GM18511 (cell line): ENCODE measurements at regions not wholly inside any gene's neighbourhood (a gene's known extent, or its start where the extent isn't known, plus 50 kb on each side); places are given as distances from the start of the nearest gene placed in this dataset.

Source experiments
- ATAC-seq: cut with Tn5 transposase; IDR thresholded peaks from one replicate; pipeline ENCODE4 v1.9.1; 2021; ENCODE audit warnings: mild to moderate bottlenecking, moderate library complexity; ENCODE audit not compliant: unreplicated experiment

DNA sequence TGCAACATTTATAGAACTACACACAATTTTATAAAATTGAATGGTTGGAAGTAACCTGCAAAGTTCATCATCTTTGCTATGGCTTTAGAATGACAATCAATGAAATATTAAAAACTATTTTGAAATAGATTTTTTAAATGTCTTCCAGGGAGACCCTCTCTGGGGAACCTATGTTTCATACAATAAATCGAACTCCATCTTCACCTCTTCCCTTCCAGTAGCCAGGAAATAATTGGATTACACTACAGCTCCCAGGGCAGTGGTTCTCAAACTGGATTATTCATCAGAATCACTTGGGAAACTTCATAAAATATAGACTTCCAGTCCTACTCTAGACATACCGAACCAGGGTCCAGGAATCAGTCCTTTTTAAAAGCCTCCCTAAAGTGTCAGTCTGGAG is 328.4 kb downstream of the DUSP6 start:
- ATAC-seq = no peak

DNA sequence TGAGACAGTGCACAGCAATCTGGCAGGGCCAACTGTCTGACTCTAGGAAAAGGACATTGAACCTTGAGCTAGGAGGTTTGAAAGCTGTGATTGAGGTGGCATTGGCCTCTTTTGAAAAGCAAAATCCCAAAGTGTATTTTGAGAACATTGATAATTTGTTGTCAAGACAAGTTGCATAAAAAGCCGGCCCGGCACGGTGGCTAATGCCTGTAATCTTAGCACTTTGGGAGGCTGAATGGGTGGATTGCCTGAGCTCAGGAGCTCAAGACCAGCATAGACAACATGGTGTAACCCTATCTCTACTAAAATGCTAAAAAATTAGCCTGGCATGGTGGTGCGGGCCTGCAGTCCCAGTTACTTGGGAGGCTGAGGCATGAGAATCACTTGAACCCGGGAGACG is 331.6 kb downstream of the DUSP6 start:
- ATAC-seq = no peak

DNA sequence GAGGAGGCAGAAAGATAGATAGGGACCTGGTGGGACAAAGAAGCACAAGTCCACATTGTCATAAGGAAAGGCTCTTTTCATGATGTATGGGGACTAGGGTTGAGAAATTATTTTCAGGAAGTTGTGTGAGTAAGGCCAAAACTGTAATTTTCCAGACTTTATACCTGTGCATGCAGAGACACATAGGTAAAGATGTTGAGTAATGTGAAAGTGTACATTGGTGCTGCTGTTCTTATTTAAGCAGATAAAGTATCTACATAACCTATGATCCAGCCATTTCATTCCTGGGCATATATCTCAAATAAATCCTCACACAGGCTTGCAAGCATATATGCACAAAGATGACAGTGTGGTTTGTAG is 332.2 kb downstream of the DUSP6 start:
- no peak for ATAC-seq

DNA sequence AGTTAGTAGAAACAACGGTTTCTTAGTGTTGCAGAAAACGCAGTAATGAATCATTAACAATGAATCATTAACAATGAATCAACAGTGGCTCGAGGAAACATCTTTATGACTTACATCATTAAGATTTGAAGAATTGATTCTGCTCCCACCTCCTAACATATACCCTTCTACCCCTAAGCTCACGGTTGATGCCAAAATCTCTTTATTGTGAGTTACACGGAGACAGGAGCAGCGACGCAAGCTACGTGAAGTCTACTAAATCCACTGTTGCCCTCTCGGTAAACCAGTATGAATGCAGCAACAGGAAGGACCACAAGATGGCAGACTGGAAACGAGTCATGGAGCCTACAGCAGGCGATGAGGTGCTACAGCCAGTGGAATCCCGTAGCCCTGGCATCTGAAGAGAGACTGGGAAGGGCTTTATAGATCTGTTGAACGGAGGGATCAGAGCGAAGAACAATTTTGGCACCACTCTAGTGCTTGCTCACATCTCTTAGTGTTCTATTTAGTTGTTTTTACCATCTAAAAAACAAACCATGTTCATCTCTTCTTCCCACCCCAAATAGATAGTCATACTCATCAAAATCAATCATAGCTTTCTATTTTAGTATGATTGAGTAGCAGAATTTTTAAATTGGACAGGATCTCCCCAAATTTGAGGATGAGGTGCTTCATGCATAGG is 332.7 kb downstream of the DUSP6 start:
- ATAC-seq = peak; percentile 99

DNA sequence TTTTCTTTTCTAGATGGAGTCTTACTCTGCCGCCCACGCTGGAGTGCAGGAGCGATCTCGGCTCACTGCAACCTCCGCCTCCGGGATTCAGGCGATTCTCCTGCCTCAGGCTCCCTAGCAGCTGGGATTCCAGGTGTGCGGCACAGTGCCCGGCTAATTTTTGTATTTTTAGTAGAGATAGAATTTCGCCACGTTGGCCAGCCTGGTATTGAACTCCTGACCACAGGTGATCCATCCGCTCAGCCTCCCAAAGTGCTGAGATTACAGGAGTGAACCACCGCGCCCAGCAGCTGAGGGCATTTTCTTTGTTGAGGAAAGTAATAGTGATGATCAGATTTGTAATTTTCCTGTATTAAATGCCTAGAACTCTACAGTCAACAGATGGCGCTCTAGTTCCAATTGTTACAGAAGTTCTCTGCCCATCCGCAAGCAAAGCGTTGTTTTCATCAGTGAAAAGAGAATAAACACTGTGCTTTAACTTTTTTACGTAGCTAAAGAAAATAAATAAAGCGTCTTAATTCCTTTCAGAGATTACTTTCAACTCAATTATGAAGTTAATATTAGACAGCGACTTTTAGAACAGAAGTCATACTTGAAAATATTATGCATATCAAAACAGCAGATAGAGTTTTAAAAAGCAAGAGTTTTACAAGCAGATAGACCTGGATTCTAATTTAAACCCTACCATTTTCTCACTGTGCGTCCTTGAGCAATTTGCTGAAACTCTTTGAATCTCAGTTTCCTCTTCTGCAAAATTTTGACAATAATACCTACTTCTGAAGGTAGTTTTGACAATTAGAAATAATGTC is 335.1 kb downstream of the DUSP6 start:
- ATAC-seq = peak; percentile 53

DNA sequence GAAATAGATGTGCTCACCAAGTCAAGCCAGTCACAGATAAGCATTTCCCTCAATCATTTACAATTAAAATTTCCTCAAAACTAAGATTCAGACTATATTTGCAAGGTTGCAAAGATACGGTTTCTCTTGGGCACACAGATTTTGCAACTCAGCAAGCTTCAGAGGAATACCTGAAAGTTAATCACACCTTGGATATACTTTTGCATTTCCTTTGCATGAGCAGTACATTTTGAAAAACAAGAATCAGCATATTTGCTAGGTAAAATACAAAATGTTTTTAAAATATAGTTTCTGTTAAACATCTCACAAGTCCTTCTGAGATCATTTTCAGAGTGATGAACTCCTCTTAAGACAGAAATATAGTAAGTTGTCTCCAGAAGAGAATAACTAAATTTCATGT is 336.9 kb downstream of the DUSP6 start:
- no peak for ATAC-seq

DNA sequence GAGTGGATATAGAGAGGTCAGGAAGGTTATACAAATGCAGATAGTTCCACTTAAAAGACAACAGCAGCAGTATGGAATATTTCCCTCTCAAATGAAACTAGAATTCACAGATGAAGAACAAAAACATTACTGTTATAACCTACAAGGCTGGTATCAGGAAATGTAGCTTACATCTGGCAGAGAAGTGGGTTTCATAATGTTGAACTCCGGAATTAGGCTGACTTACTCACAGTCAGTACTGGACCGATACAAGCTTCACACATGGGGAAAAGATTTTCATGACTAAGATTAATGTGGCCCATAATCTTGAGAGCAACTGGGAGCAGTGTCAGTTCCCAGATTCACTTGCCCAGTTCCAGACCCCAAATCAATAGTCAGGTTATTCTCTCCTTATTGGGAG is 353.9 kb downstream of the DUSP6 start:
- no peak for ATAC-seq

DNA sequence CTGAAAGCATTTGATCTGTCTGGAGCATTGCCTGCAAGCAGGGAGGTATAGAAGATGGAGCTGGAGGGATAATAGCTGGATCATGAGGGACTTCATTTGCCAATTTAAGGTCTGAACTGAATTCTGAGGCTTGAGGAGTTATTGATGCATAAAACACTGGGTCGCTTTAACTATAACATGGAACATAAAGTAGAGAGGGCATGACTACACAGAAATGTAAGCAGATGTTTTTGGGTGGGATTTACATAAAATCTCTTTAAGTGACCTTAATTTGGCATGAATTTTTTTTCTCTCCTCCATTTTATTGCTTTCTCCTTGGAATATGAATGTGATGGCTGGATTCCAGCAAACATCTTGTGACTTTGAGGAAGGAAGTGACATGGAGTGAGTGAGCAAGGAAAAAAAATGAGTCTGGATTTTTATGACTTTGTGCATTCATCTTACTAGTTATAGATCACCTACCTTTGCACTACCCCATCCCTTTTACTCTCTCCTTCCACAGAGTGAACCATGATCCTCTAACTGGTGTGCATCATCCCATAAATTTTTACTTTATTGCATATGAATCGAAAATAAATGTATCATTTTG is 356.0 kb downstream of the DUSP6 start:
- no peak for ATAC-seq

DNA sequence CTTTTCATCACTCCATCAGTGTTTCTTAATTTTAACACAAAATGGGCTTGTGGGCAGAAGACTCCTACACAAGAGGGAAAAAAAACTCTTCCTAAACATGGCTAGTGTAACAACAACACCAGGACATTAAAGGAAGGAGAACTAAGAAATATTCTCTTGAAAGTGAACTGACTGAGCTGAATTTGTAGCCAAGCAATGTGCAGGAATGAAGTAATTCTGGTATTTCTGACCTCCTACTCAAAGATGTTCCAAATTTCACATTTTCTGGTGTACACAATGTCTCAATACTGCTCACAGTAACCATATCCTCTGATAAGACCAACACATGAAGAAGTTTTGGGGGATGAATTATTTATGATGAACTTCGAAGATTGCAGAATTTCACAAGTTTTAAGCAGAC is 357.3 kb downstream of the DUSP6 start:
- ATAC-seq = no peak

DNA sequence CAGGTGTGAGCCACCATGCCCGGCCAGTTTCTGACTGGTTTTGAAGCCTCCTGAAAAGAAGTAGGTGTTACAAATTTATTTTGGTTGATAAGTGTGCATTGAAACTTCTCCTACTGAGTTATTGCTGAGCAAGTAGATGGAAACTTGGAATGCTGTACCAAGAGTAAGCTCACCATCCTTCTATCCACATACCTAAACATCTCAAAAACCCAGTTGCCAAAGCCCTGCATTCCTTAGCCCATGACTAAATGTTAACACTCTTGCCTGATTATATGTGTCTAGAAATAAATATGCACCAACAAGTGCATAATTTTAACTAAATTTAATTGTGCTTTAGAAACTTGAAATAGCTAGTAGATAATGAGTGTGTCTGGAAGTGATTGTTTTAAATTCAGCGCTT is 357.8 kb downstream of the DUSP6 start:
- ATAC-seq = no peak

DNA sequence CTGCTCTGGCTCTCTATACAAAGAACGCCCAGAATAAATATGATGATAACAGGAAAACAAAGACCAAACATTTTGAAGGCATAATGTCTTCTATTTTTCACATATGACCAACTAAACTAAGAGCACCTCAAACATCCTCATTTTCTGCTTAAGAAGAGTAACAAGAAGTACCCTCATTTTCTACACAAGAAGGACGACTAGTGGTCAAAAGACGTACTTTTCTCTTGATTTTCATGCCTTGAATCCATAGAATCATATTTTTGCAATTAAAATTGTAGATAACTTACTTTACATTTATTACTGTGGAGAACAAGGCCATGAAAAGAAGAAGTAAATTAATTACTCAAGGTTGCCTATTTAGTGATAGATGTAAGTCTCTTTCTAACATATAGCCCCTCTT is 358.6 kb downstream of the DUSP6 start:
- peak; percentile 70 for ATAC-seq

DNA sequence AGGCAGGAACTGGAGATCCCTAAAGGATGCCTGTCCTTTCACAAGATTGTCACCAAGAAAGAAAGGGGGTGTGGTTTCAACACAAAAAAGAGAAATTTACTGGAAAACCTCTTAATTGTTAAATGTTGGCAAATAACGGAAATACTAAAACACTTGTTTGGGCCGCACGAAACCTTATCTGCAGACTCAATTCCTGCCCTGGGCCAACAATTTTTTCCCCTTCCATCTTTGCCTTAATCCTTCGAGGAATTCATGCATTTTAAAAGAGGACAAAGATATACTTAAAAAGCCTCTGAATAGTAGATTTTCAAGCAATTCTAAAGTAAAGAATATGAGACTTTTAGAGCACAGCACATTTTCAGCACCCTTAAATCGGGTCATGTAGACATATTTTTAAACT is 366.2 kb downstream of the DUSP6 start:
- no peak for ATAC-seq

DNA sequence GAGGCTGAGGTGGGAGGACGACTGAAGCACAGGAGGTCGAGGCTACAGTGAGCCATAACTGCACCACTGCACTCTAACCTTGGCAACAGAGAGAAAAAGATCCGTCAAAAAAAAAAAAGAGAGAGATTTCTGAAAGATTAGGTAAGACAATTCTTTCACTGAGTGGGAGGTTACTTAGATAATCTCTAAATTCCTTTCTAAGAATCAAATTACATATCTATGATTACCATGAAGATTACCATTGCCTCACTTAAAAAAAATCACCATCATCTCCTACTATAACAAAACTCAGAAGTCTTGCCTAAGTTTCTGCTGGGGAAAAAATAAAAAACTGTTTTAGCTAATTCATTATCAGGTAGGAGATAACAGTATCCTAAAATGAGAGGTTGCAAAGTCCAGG is 366.7 kb downstream of the DUSP6 start:
- no peak for ATAC-seq

DNA sequence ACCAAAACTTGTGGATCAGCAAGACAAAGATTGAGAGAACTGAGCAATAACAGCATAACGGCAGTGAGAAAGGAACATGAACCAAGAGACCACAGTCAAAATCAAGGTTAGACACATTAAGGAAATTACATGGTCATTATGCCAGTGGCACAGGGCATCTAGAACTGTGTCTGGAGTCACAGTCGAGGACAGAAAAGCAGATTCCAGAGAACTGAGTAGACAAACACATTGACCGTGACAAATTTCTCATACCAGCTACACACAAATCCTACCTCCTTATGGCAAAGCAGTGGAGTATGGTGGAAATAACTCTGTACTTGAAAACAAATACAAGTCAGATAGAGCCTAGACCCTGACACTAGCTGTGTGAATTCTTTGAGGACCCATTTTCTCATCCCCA is 367.3 kb downstream of the DUSP6 start:
- no peak for ATAC-seq

DNA sequence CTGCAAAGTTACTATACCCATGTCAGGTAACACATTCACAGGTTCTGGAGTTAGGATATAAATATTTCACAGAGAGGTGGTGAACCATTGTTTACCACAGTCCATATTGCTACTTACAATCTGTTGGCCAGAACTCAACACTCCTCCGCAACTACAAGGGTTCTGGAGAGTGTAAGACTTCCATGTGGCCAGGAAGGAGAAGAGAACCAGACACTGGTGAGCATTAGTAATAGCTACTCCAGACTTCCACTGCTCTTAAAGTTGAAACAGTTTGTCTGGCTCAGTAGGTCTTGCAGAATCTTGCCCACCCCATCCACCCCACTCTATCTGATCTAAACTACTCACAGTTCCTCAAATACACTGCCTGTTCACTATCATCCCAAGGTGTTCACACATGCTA is 369.6 kb downstream of the DUSP6 start:
- ATAC-seq = no peak

DNA sequence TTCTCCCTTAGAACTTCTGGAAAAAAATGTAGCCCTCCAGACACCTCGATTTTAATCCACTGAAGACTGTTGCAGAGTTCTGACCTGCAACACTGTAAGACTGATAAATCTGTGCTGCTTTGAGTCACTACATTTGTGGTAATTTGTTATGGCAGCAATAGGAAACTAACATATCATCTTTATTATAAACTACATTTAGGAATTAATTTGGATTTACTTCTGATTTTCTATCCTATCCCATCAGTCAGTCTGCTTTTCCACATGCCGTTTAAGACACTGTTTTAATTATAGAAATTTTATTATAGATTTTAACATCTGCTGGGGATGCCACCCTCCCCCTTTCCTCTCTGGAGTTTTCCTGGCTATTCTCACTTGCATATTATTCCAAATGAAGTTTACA is 375.2 kb downstream of the DUSP6 start:
- ATAC-seq = no peak

DNA sequence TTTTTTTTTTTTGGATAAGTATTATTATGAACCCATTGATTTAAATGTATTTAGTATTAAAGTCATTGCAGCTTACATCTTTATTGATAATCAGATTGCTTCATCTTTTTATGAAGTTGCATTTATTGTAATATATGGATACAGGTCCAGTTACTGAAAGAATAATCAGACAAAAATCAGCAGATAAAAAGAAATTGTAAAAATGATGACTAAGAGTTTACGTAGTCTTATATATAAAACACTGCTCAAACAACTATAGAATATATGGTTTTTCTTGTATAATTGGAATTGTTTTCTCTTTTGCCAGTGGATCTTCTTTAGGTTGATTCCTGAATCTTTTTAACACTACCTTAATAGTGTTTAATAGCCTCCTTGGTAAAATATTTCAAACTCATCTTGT is 378.3 kb downstream of the DUSP6 start:
- no peak for ATAC-seq

DNA sequence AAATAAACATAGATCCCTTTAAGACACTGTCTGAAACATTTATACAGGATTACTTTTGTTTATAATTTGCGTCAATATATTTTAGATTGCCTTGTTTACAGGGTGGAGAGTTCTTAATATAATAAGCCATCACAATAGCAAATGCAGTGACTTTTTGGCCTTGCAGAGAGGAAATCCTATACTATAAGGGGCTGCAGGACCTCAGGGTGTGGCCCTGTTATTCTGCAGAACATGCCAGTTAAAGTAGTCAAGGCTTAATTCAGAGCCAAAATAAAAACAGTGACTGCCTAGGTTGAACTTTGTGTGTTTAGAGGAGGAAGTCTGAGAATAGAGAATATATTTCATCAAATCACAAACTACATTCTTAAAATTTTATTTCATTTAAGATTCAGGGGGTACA is 381.6 kb downstream of the DUSP6 start:
- no peak for ATAC-seq

DNA sequence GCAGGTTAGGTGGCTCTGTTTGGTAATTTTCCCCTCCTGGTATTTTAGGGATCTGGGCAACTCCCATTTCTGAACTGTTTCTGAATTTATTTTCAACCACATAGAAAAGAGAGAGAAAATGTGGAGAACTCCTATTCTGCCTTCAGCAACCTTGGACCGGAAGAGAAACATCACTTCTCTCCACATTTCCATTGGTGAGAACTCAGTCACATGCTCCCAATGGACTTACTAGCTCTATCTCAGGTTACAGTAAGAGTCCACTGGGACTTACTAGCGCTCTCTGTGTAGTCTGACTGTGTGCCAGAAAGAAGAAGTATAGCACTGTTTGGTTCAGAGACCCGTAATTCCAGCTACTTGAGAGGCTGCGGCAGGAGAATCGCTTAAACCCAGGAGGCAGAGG is 383.2 kb downstream of the DUSP6 start:
- no peak for ATAC-seq

DNA sequence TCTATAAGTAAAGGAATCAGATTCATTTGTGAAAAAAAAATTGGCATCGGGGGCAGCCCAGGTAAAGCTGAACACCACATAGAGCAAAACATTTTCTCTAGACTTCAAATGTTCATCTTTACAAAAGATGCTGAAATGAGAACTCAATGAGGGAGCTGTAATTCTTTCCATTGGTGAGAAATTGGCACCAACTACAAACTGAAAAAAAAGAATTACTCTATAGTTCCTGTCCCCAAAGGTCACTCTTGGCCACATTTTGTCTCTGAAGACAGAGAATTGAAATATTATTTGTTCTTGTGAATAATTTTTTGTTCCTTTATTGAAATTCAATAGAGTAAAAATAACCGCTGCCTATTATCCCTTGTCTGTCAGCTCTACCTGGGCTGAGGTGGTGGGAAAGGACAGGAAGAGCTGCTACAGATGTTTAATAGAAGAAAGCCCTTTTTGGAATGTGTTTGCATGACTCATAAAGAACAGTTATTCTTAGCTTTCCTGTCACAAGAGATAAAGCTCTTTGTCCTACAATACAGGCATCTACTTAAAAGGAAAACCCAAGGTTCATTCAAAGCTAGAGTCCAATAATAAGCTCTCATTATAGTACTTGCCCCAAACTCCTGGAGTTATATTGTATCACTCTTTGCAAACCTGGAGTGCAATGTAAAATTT is 380.1 kb upstream of the KITLG start:
- no peak for ATAC-seq

DNA sequence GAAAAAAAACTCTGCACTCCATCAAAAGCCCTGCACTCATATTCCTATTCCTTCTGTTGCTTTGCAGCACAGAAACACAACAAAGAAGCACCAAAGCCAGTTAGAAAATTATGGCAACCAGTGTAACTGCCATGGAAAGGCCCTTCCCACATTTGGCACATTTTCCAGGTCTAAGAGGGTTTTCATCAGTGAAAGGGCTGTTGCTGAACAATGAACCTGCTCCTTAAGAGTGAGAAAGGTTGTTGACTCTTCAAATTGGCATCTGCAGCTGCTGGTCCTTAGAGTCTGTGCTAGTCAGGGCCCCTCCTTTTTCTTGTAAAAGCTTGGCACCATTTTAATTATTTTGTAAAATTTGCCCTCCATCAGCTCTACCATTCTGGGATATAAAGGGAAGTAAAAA is 378.7 kb upstream of the KITLG start:
- ATAC-seq = no peak

DNA sequence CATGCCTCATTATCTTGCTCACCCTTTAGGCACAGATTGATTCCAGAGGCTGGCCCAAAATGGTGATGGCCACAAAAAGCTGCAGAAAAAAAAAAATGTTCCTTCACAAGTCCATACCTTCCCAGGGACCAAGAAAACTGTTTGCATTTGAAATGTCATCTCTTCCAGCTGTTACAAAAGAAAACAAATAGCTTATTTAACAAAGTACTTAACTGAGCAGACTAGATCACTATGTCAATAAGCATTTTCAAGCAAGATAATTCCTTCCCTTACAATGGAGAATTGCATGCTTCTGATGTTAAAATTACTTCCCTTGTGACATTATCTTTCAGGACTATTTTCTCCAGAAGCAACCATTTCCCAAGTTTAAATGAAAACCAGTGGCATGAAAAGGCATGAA is 377.9 kb upstream of the KITLG start:
- no peak for ATAC-seq
